A549 (cell line): ENCODE measurements at regions not wholly inside any gene's neighbourhood (a gene's known extent, or its start where the extent isn't known, plus 50 kb on each side); places are given as distances from the start of the nearest gene placed in this dataset.

Source experiments
- HOXA7 ChIP-seq: fragments of 250-450 bp; sonication (Bioruptor Pico); IDR thresholded peaks from 2 replicates; pipeline ENCODE4 v1.5.0; 2020; ENCODE audit warnings: mild to moderate bottlenecking, moderate library complexity
- NFE2L2 ChIP-seq: fragments of 150-350 bp; conservative IDR thresholded peaks from 2 replicates; pipeline ENCODE4 v1.6.1; 2014; ENCODE audit warnings: low read length
- POLR2A ChIP-seq: IDR thresholded peaks from 2 replicates; pipeline ENCODE4 v1.6.1; 2012; ENCODE audit warnings: mild to moderate bottlenecking, low read length
- RARB ChIP-seq: fragments of 250-450 bp; sonication (Bioruptor Pico); IDR thresholded peaks from 2 replicates; pipeline ENCODE4 v1.8.0; 2021; ENCODE audit warnings: mild to moderate bottlenecking, moderate library complexity
- REST ChIP-seq: fragments of 200-600 bp; sonication (generic); IDR thresholded peaks from 2 replicates; pipeline ENCODE4 v1.6.1; 2016; ENCODE audit warnings: antibody characterized with exemption, mild to moderate bottlenecking, moderate library complexity
- TF ChIP-seq, protein P1 (sequence below): fragments of >200 bp; sonication (Bioruptor Twin); formaldehyde crosslinking; IDR thresholded peaks from 3 replicates; pipeline ENCODE4 v1.5.1; 2016
- TF ChIP-seq, protein P2 (sequence below): fragments of 250-450 bp; sonication (Bioruptor Pico); IDR thresholded peaks from 2 replicates; pipeline ENCODE4 v1.5.0; 2021; ENCODE audit warnings: mild to moderate bottlenecking, moderate library complexity, borderline replicate concordance

GRCh38 chr21:16075649-16076282, 346.0 kb downstream of the USP25 start:
- TF ChIP-seq, protein P1, sequence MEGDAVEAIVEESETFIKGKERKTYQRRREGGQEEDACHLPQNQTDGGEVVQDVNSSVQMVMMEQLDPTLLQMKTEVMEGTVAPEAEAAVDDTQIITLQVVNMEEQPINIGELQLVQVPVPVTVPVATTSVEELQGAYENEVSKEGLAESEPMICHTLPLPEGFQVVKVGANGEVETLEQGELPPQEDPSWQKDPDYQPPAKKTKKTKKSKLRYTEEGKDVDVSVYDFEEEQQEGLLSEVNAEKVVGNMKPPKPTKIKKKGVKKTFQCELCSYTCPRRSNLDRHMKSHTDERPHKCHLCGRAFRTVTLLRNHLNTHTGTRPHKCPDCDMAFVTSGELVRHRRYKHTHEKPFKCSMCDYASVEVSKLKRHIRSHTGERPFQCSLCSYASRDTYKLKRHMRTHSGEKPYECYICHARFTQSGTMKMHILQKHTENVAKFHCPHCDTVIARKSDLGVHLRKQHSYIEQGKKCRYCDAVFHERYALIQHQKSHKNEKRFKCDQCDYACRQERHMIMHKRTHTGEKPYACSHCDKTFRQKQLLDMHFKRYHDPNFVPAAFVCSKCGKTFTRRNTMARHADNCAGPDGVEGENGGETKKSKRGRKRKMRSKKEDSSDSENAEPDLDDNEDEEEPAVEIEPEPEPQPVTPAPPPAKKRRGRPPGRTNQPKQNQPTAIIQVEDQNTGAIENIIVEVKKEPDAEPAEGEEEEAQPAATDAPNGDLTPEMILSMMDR = no peak
- no peak for TF ChIP-seq POLR2A
- TF ChIP-seq REST = no peak
- no peak for TF ChIP-seq RARB (CRISPR knock-in tag)
- TF ChIP-seq, protein P2, sequence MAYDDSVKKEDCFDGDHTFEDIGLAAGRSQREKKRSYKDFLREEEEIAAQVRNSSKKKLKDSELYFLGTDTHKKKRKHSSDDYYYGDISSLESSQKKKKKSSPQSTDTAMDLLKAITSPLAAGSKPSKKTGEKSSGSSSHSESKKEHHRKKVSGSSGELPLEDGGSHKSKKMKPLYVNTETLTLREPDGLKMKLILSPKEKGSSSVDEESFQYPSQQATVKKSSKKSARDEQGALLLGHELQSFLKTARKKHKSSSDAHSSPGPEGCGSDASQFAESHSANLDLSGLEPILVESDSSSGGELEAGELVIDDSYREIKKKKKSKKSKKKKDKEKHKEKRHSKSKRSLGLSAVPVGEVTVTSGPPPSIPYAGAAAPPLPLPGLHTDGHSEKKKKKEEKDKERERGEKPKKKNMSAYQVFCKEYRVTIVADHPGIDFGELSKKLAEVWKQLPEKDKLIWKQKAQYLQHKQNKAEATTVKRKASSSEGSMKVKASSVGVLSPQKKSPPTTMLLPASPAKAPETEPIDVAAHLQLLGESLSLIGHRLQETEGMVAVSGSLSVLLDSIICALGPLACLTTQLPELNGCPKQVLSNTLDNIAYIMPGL (CRISPR knock-in tag) = no peak
- TF ChIP-seq HOXA7 (CRISPR knock-in tag) = no peak
- TF ChIP-seq NFE2L2 = no peak
